AG04450 (cell line): ENCODE measurements at regions not wholly inside any gene's neighbourhood (a gene's known extent, or its start where the extent isn't known, plus 50 kb on each side); places are given as distances from the start of the nearest gene placed in this dataset.

Experiments
- CTCF ChIA-PET: fragments of 300-600, 350-600 bp; formaldehyde crosslinking; extraction: SDS; loops from one replicate; lab custom pipeline; 2022; ENCODE audit warnings: antibody characterized with exemption, inconsistent platforms; lab: Charles Lee
- POLR2A ChIA-PET: fragments of 350-600 bp; formaldehyde crosslinking; extraction: SDS; loops from one replicate; lab custom pipeline; 2021; ENCODE audit warnings: antibody characterized with exemption, inconsistent platforms; lab: Yijun Ruan, JAX
- DNase-seq: peaks from one replicate; pipeline ENCODE4 v3.0.0-alpha.2; 2011; ENCODE audit warnings: low read depth, low spot score
- H3K27ac ChIP-seq: one replicate; pipeline ENCODE4 v1.5.1; 2012; ENCODE audit warnings: low read depth, low read length, control low read depth
- H3K27me3 ChIP-seq: one replicate; pipeline ENCODE4 v1.6.0; 2012; ENCODE audit warnings: low read length; ENCODE audit not compliant: control insufficient read depth, insufficient read depth
- H3K4me3 ChIP-seq: 2 replicates; pipeline ENCODE4 v1.5.1; 2011; ENCODE audit warnings: mild to moderate bottlenecking, low read depth, low read length, control low read depth
- H3K9me3 ChIP-seq: 2 replicates; pipeline ENCODE4 v1.5.1; 2012; ENCODE audit warnings: low read length; ENCODE audit not compliant: control insufficient read depth, insufficient read depth
- TF ChIP-seq, protein P1 (sequence below): IDR thresholded peaks from 2 replicates; pipeline ENCODE4 v1.5.1; 2011; ENCODE audit warnings: low read depth, low read length, control low read depth, inconsistent platforms

DNA sequence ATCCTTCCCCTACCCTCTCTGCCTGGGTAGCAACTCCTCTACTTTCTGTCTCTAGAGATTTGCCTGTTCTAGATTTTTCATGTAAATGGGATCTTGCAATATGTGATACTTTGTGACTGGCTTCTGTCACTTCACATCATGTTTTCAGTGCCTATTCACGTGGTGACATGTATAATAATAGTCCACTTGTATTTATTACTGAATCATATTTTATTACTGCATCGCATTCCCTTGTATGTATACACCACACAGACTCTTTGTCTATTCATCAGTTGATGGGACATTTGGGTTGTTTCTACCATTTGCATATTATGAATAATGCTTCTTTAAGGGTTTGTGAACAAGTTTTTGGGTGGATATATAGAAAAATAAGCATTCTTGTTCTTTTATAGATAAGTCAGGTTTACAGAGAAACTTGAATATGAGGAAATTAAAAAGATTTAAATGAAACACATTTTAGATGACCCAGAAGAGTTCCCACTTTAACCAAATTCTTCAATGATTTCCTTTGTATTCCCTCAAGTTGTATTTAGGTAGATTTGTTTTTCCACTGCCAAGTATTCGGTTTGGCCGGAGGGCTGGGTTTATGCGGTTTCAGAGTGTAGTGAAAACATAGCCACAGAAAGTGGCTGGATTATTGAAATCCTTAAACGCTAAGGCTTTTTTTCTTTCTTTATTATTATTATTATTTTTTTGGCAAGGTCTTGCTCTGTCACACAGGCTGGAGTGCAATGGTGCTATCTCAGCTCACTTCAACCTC is 178.7 kb upstream of the TMTC1 start:
- POLR2A ChIA-PET: no interaction called here
- TF ChIP-seq, protein P1, sequence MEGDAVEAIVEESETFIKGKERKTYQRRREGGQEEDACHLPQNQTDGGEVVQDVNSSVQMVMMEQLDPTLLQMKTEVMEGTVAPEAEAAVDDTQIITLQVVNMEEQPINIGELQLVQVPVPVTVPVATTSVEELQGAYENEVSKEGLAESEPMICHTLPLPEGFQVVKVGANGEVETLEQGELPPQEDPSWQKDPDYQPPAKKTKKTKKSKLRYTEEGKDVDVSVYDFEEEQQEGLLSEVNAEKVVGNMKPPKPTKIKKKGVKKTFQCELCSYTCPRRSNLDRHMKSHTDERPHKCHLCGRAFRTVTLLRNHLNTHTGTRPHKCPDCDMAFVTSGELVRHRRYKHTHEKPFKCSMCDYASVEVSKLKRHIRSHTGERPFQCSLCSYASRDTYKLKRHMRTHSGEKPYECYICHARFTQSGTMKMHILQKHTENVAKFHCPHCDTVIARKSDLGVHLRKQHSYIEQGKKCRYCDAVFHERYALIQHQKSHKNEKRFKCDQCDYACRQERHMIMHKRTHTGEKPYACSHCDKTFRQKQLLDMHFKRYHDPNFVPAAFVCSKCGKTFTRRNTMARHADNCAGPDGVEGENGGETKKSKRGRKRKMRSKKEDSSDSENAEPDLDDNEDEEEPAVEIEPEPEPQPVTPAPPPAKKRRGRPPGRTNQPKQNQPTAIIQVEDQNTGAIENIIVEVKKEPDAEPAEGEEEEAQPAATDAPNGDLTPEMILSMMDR: no peak
- no peaks in the 10 kb centered on the region for H3K9me3 ChIP-seq
- DNase-seq: no peak
- H3K4me3 ChIP-seq: no peak overlapping the region
- H3K27me3 ChIP-seq: no peaks in the 10 kb centered on the region
- CTCF ChIA-PET: no interaction called here
- H3K27ac ChIP-seq: no peak overlapping the region

DNA sequence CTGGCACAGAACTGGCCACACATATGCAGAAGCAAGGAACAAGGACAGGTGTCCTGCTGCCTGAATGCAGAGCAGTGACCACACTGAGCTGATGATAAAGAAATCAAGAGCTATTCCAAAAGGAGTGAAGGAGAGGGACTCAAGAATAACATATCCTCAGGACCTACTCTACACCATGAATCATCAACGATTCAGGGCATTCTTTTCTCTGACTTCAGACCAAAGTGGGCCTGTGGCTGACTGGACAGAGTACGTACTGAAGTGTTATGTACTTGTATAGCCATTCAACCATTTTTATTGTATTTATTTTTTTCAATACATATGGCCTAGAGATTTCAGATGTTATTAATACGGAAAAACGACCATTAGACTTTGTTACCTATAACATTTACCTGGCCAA is 177.5 kb upstream of the TMTC1 start:
- no peak overlapping the region for H3K27ac ChIP-seq
- no peaks in the 10 kb centered on the region for H3K9me3 ChIP-seq
- no peaks in the 10 kb centered on the region for H3K27me3 ChIP-seq
- POLR2A ChIA-PET: no interaction called here
- TF ChIP-seq, protein P1: no peak
- H3K4me3 ChIP-seq: no peak overlapping the region
- DNase-seq: no peak
- CTCF ChIA-PET: no interaction called here

DNA sequence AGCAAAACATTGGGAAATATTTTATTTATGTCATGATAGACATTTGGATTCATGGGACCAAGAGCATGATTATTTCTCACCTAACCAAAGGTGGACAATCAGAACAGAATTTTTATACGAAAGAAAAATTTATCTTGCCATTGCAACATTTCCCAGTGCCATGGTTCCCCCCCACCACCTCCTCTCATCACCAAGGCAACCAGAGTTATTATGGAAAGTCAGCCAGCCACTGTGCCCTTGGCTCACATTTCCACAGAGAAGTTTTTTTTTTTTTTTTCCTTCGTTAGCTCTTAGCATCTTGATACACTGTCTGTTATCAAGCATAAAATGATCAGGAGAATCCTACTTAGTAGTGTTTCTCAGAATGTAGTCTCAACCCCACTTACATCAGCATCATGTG is 176.4 kb upstream of the TMTC1 start:
- no peak overlapping the region for H3K4me3 ChIP-seq
- ChIA-PET CTCF (no interaction called here), POLR2A (interaction anchor here (0.6 kb wide), 1 partner anchor 457 kb away, joined by 3 read pairs; no protein-coding TSS in a partner anchor)
- H3K27ac ChIP-seq: no peak overlapping the region
- TF ChIP-seq, protein P1: no peak
- H3K9me3 ChIP-seq: no peaks in the 10 kb centered on the region
- no peak for DNase-seq
- no peaks in the 10 kb centered on the region for H3K27me3 ChIP-seq

DNA sequence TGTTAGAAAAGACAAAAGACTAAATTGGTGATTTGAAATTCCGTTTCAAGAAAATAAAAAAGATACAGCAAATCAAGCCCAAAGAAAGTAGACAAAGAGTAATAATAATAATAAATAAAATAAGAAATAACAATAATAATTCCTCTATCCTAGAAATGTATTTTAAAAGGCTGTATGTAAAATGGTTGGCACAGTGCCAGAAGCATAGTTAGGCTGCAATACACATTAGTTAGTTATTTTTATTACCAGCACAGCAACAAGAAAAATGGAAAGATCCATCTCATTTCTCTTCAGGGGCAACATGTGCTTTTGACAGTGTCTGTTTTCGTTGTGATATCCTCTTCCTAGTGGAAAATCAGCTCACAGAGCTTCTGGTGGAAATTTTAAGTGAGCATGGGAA is 174.1 kb upstream of the TMTC1 start:
- ChIA-PET POLR2A (no interaction called here), CTCF (no interaction called here)
- no peak overlapping the region for H3K4me3 ChIP-seq
- H3K27me3 ChIP-seq: no peaks in the 10 kb centered on the region
- no peak overlapping the region for H3K27ac ChIP-seq
- TF ChIP-seq, protein P1: no peak
- no peak for DNase-seq
- no peaks in the 10 kb centered on the region for H3K9me3 ChIP-seq

DNA sequence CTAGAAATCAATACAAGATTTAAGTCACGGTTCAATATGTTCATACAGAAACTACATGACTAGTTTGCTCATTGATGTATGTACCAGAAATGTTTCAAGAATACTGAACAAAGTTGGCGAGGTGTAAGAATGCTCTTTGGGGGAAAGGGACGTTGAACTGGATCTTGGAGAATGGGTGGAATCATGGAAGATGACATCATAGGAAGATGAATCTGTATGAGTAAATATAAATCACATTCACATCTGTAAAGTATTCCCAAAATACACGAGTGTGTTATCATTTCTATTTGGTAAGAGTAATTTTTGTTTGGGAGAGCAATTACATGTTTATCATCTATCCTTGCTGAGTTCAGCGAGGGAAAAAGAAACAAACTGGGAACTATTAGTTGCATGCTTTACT is 162.2 kb upstream of the TMTC1 start:
- TF ChIP-seq, protein P1: no peak
- no peak overlapping the region for H3K4me3 ChIP-seq
- H3K27me3 ChIP-seq: no peaks in the 10 kb centered on the region
- DNase-seq: no peak
- POLR2A ChIA-PET: no interaction called here
- no peak overlapping the region for H3K27ac ChIP-seq
- H3K9me3 ChIP-seq: no peaks in the 10 kb centered on the region
- CTCF ChIA-PET: interaction anchor here (1.0 kb wide), 1 partner anchor 426 kb away, joined by 3 read pairs; no protein-coding TSS in a partner anchor
